Subcutaneous abdominal adipose tissue (tissue), 5 donors: ENCODE measurements at regions not wholly inside any gene's neighbourhood (a gene's known extent, or its start where the extent isn't known, plus 50 kb on each side); places are given as distances from the start of the nearest gene placed in this dataset.

ENCODE experiments used
- H3K27ac ChIP-seq: one replicate; pipeline ENCODE4 v1.7.0; 2013; ENCODE audit warnings: low read depth, mild to moderate bottlenecking, inconsistent platforms, low read length, moderate library complexity
- H3K27me3 ChIP-seq, 5 donors: one replicate each; pipeline ENCODE4 v1.7.0; 2013; ENCODE audit warnings: low read length in 5 of 5, inconsistent platforms in 1 of 5; ENCODE audit not compliant: control insufficient read depth in 5 of 5, insufficient read depth in 4 of 5
- H3K36me3 ChIP-seq, 5 donors: one replicate each; pipeline ENCODE4 v1.7.0; 2013; ENCODE audit warnings: low read length in 5 of 5; ENCODE audit not compliant: control insufficient read depth in 5 of 5, insufficient read depth in 5 of 5
- H3K4me1 ChIP-seq, 5 donors: one replicate each; pipeline ENCODE4 v1.7.0; 2013; ENCODE audit warnings: low read length in 5 of 5, mild to moderate bottlenecking in 3 of 5, moderate library complexity in 1 of 5; ENCODE audit not compliant: control insufficient read depth in 5 of 5, insufficient read depth in 5 of 5
- H3K4me3 ChIP-seq, 5 donors: one replicate each; pipeline ENCODE4 v1.7.0; 2013; ENCODE audit warnings: low read length in 5 of 5, low read depth in 1 of 5
- H3K9ac ChIP-seq, 5 donors: one replicate each; pipeline ENCODE4 v1.7.0; 2013; ENCODE audit warnings: low read length in 5 of 5, mild to moderate bottlenecking in 4 of 5, moderate library complexity in 3 of 5
- H3K9me3 ChIP-seq, 5 donors: one replicate each; pipeline ENCODE4 v1.7.0; 2013; ENCODE audit warnings: low read length in 5 of 5; ENCODE audit not compliant: control insufficient read depth in 5 of 5
- donor health status: healthy.
- donor health status: healthy.
- donor health status: healthy.
- donor health status: healthy.
- donor health status: healthy.

DNA sequence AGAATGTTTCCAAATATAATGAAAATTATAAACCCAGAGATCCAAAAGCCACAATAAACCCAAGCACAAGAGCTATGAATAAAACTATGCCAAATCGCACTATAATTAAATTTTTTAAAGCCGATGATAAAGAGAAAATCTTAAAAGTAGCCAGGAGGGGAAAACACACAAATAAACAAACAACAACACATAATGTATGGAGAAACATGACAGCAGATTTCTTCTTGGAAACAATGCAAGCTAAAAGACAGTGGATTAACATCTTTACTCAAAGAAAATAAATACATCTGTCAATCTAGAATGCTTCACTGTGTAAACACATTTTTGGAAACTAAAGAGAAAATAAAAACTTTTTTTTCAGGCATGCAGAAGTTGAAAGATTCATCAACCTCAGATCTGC lies 53.0 kb upstream of the SMOX start:
- H3K4me1 ChIP-seq, result no peaks in the 10 kb centered on the region
- no peak overlapping the region for H3K4me3 ChIP-seq
- no peak overlapping the region for H3K27ac ChIP-seq
- H3K9ac ChIP-seq, result no peak overlapping the region
- H3K9me3 ChIP-seq, result no peaks in the 10 kb centered on the region
- H3K36me3 ChIP-seq, result no peaks in the 10 kb centered on the region
- H3K27me3 ChIP-seq, result no peaks in the 10 kb centered on the region

DNA sequence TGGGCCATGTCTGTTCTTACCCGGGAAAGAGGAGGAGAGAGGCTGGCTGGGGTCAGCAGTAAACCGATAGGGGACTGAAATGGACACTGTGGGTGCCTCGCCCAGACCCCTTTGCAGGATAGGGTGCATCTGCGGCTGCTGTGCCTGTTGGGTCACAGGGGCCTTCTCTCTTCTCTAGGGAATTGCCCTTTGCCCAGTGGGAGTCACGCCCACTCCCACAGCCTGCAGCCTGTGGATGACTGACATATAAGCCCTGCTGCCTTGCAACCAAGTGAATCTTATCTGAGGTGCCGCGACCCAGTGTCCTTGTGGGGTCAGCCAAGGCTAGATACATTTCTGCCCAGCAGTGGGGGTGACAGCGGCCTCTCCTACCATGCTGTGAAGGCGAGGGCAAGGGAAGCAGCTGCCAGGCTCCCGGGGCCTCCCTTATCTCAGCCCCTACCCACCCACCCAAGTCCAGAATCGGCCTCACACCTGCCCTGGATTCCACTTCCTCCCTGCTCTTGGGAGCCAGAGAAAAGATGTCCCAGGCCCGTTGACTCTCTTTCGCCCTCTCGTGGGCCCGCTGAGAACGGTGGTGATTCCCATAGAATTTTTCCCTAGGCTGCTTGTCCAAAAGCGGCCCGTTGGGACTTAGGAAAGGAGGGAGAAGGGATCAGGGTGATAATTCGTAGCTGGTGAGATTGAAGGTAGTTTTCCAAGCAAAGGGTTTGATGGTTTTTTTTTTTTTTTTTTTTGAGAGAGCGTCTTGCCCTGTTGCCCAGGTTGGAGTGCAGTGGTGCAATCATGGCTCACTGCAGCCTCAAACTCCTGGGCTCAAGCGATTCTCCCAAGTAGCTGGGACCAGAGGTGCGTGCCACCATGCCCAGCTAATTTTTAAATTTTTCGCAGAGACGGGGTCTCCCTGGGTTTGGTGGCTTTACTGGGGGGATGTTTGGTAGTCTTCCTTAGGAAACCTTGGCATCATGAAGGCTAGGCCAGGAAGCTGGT lies 56.8 kb upstream of the SMOX start:
- H3K4me3 ChIP-seq, result no peak overlapping the region
- no peaks in the 10 kb centered on the region for H3K9me3 ChIP-seq
- H3K27me3 ChIP-seq, result no peaks in the 10 kb centered on the region
- no peaks in the 10 kb centered on the region for H3K36me3 ChIP-seq
- H3K9ac ChIP-seq, result no peak overlapping the region
- no peaks in the 10 kb centered on the region for H3K4me1 ChIP-seq
- no peak overlapping the region for H3K27ac ChIP-seq

DNA sequence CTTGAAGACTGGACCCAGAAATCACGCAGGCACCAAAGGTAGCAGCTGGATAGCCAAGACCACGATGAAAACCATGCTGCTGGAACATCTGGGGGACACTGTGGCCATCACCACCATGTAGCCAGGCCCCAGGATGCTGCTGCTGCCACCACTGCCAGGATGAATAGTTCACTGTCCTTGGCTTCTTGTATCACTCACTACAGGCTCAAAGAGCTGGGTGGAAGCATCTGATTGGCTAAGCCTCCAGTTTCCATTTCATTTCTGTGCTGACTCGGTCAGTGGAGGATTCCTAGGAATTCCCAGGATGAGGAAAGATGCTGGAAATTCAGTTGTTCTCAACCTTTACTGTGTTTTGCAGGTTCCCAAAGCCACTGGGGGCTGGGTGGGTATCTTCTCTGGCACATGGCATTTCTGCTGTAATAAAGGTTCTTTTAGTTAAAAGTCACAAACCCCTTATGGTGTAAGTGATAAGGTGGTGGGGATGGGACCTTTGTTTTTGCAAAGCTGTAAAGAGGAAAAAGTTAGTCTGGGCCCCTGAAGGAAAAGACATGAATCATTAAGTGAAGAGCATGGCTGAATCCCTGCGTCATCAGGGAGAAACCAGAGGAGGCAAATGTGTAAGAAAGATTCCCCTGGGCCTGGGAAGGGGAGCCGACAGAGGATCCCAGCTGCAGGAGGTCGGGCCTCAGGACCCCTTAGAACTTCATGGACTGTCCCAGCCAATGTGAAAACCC lies 57.7 kb upstream of the SMOX start:
- H3K9ac ChIP-seq, result no peak overlapping the region
- no peaks in the 10 kb centered on the region for H3K9me3 ChIP-seq
- H3K36me3 ChIP-seq, result no peaks in the 10 kb centered on the region
- no peaks in the 10 kb centered on the region for H3K4me1 ChIP-seq
- no peaks in the 10 kb centered on the region for H3K27me3 ChIP-seq
- no peak overlapping the region for H3K27ac ChIP-seq
- no peak overlapping the region for H3K4me3 ChIP-seq

GRCh38 chr20:4089756-4090487 lies 58.7 kb upstream of the SMOX start:
- Histone ChIP-seq H3K9ac (no peak overlapping the region), H3K27me3 (no peaks in the 10 kb centered on the region)

DNA sequence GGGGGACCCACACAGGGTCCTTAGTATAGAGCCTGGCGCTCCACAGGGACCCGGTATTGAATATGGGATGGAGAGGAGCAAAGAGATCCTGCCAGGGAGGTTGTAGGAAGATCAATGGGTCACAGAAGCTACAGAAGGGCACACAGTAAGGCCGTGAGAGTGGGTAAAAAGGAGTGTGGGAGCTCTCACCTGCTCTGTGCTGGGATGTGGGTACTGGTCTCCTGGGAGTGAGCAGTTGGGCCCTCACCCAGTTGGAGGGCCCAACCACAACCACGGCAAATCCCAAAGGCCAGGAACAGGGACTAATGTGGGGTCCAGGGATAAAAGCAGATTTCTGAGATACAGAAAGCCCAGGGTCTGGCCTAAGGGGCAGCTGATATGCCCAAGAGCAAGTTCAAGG lies 59.9 kb upstream of the SMOX start:
- Histone ChIP-seq H3K27me3 (no peaks in the 10 kb centered on the region), H3K4me1 (peaks cover 0 to 16% (median 11%) of the 10 kb centered on the region in 5 donors), H3K9ac (no peak overlapping the region), H3K9me3 (no peaks in the 10 kb centered on the region), H3K36me3 (no peaks in the 10 kb centered on the region), H3K4me3 (no peak overlapping the region), H3K27ac (no peak overlapping the region)

More at GRCh38 chr20:4089756-4090487, 58.7 kb upstream of the SMOX start:
- Histone ChIP-seq H3K9me3 (no peaks in the 10 kb centered on the region), H3K27ac (no peak overlapping the region), H3K36me3 (no peaks in the 10 kb centered on the region), H3K4me1 (peaks cover 0 to 8% (median 7%) of the 10 kb centered on the region in 5 donors), H3K4me3 (no peak overlapping the region)

GRCh38 chr20:4087923-4088322 lies 60.7 kb upstream of the SMOX start:
- Histone ChIP-seq H3K4me1 (peaks cover 0 to 23% (median 17%) of the 10 kb centered on the region in 5 donors), H3K27ac (no peak overlapping the region), H3K9ac (no peak overlapping the region), H3K36me3 (no peaks in the 10 kb centered on the region), H3K9me3 (no peaks in the 10 kb centered on the region), H3K4me3 (no peak overlapping the region), H3K27me3 (no peaks in the 10 kb centered on the region)

GRCh38 chr20:4086771-4087687 lies 61.6 kb upstream of the SMOX start:
- peaks cover 0 to 29% (median 21%) of the 10 kb centered on the region in 5 donors for H3K4me1 ChIP-seq
- no peak overlapping the region for H3K27ac ChIP-seq

DNA sequence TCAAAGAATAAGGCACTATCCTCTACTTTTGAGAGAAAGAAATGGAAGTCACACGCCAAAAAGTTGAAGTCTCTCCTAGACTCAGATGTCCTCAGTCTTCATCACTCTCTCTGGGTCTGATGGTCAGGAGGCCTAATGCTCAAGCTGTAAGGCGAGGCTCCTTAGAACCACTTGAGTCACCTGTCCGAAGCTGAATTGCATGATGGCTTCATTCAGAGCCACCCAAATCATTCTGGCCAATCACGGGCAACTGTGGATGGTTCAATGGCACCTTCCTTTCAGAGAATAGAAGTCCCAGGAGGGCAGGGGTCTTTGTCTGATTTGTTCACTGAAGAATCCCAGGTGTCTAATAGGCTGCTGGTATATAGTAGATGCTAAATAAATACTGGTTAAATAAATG lies 63.9 kb upstream of the SMOX start:
- H3K9me3 ChIP-seq, result no peaks in the 10 kb centered on the region
- H3K9ac ChIP-seq, result no peak overlapping the region
- no peak overlapping the region for H3K4me3 ChIP-seq
- H3K36me3 ChIP-seq, result no peaks in the 10 kb centered on the region
- no peak overlapping the region for H3K27ac ChIP-seq
- peaks cover 0 to 29% (median 25%) of the 10 kb centered on the region in 5 donors for H3K4me1 ChIP-seq
- no peaks in the 10 kb centered on the region for H3K27me3 ChIP-seq

More at GRCh38 chr20:4086771-4087687, 61.6 kb upstream of the SMOX start:
- Histone ChIP-seq H3K4me3 (no peak overlapping the region), H3K27me3 (no peaks in the 10 kb centered on the region), H3K36me3 (no peaks in the 10 kb centered on the region), H3K9ac (no peak overlapping the region), H3K9me3 (no peaks in the 10 kb centered on the region)

DNA sequence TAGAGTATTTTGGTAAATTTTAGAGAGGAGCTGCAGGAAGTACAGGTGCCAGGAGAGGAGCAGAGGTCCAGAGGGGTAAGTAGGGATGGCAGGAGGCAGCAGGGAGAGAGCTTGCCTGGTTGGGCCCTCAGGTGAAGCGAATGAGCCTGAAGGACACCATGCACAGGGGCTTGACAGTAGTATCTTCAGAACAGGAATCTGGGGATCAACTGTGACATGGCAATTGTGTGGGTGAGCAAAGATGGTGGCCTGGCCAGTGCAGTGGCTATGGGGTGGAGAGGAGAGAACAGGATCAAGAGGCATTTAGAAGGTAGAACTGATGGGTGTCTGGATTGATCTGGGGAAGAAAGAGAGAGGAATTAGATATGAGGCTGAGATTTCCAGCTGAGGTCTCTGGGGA lies 64.5 kb upstream of the SMOX start:
- Histone ChIP-seq H3K27ac (no peak overlapping the region), H3K4me1 (peaks cover 0 to 29% (median 25%) of the 10 kb centered on the region in 5 donors), H3K9me3 (no peaks in the 10 kb centered on the region), H3K4me3 (no peak overlapping the region), H3K9ac (no peak overlapping the region), H3K36me3 (no peaks in the 10 kb centered on the region), H3K27me3 (no peaks in the 10 kb centered on the region)
